RWPE2 (cell line): ENCODE measurements at regions not wholly inside any gene's neighbourhood (a gene's known extent, or its start where the extent isn't known, plus 50 kb on each side); places are given as distances from the start of the nearest gene placed in this dataset.

Experiments
- ATAC-seq: fragments of 200-7000 bp; cut with Tn5 transposase; 3 replicates; pipeline ENCODE4 v1.9.1; 2021; ENCODE audit warnings: low read depth
- DNase-seq: peaks from one replicate; pipeline ENCODE4 v3.0.0-alpha.2; 2020; ENCODE audit warnings: low spot score
- H3K27ac ChIP-seq: fragments of 450-650 bp; 2 replicates; pipeline ENCODE4 v1.5.1; 2017; ENCODE audit warnings: mild to moderate bottlenecking; ENCODE audit not compliant: poor library complexity, severe bottlenecking
- H3K27me3 ChIP-seq: fragments of 250-450 bp; sonication (Bioruptor Pico); 2 replicates; pipeline ENCODE4 v1.5.1; 2021; ENCODE audit warnings: mild to moderate bottlenecking, moderate library complexity; ENCODE audit not compliant: insufficient read depth, poor library complexity, severe bottlenecking
- H3K36me3 ChIP-seq: fragments of 250-450 bp; sonication (Bioruptor Pico); 2 replicates; pipeline ENCODE4 v1.5.1; 2020; ENCODE audit warnings: low read depth, mild to moderate bottlenecking, moderate library complexity
- H3K4me1 ChIP-seq: fragments of 250-450 bp; sonication (Bioruptor Pico); 2 replicates; pipeline ENCODE4 v1.5.1; 2021; ENCODE audit warnings: mild to moderate bottlenecking, moderate library complexity; ENCODE audit not compliant: insufficient read depth, poor library complexity, severe bottlenecking
- H3K4me3 ChIP-seq: fragments of 250-450 bp; sonication (Bioruptor Pico); 2 replicates; pipeline ENCODE4 v1.5.1; 2021; ENCODE audit warnings: mild to moderate bottlenecking, moderate library complexity; ENCODE audit not compliant: severe bottlenecking
- H3K9me3 ChIP-seq: fragments of 250-450 bp; sonication (Bioruptor Pico); 2 replicates; pipeline ENCODE4 v1.5.1; 2021; ENCODE audit warnings: mild to moderate bottlenecking, moderate library complexity; ENCODE audit not compliant: severe bottlenecking
- TF ChIP-seq, protein P1 (sequence below): fragments of 450-650 bp; IDR thresholded peaks from one replicate; pipeline ENCODE4 v1.5.1; 2017; ENCODE audit warnings: mild to moderate bottlenecking, moderate library complexity; ENCODE audit not compliant: poor library complexity, severe bottlenecking

DNA sequence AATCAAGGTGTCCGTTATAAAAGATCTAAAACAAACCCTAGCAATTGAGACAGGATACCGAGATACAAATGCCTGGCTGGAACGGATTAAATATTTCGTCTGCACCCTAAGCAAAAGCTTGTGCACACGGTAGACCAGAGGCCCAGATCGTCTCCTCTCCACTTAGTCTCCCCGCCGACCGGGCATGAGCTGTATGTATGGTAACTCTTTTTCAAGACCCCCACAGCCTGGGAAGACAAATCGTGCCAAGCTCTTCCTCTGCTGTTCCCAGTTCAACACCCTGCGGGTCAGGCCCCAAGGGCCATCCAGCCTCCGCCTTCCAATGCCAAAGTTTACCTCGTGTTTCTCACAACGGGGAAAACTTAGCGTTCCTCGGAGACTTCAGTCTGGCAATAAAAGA is 285.7 kb upstream of the GALNT17 start:
- no peaks in the 10 kb centered on the region for H3K27me3 ChIP-seq
- no peak for ATAC-seq
- no peak overlapping the region for H3K27ac ChIP-seq
- no peaks in the 10 kb centered on the region for H3K4me1 ChIP-seq
- DNase-seq, result no peak
- no peaks in the 10 kb centered on the region for H3K9me3 ChIP-seq
- TF ChIP-seq, protein P1, sequence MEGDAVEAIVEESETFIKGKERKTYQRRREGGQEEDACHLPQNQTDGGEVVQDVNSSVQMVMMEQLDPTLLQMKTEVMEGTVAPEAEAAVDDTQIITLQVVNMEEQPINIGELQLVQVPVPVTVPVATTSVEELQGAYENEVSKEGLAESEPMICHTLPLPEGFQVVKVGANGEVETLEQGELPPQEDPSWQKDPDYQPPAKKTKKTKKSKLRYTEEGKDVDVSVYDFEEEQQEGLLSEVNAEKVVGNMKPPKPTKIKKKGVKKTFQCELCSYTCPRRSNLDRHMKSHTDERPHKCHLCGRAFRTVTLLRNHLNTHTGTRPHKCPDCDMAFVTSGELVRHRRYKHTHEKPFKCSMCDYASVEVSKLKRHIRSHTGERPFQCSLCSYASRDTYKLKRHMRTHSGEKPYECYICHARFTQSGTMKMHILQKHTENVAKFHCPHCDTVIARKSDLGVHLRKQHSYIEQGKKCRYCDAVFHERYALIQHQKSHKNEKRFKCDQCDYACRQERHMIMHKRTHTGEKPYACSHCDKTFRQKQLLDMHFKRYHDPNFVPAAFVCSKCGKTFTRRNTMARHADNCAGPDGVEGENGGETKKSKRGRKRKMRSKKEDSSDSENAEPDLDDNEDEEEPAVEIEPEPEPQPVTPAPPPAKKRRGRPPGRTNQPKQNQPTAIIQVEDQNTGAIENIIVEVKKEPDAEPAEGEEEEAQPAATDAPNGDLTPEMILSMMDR, result no peak
- H3K36me3 ChIP-seq, result no peaks in the 10 kb centered on the region
- H3K4me3 ChIP-seq, result no peak overlapping the region

DNA sequence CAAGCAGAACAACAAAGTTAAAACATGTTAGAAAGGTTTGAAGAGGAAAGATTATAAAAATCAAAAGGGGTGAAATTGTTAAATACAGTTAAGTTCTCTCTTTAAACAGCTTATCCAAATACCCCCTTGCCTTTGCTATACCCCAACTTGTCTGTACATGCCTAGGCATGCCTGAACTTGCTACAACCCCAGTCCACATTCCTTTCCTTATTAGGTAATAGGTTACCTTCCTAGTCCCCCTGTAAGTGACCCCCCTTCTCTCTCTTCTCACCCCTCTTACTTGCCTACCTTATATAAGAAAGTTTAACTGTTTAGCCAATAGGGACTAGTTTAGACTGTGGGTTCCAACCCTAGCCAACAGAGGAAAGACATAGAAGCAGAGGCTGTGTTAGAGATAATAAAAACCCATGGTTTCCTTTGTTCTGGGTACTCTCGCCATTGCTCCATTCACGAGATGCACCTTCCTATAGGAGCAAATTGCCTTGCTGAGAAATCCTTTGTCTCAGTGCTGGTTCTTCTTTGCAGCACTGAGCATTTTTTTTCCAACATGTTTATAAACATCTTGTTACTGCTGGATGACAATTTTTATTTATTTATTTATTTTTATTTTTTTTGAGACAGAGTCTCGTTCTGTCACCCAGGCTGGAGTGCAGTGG is 282.2 kb upstream of the GALNT17 start:
- H3K4me1 ChIP-seq, result no peaks in the 10 kb centered on the region
- H3K9me3 ChIP-seq, result no peaks in the 10 kb centered on the region
- no peaks in the 10 kb centered on the region for H3K36me3 ChIP-seq
- no peak overlapping the region for H3K4me3 ChIP-seq
- TF ChIP-seq, protein P1, result no peak
- no peak overlapping the region for H3K27ac ChIP-seq
- DNase-seq, result no peak
- no peak for ATAC-seq
- no peaks in the 10 kb centered on the region for H3K27me3 ChIP-seq

DNA sequence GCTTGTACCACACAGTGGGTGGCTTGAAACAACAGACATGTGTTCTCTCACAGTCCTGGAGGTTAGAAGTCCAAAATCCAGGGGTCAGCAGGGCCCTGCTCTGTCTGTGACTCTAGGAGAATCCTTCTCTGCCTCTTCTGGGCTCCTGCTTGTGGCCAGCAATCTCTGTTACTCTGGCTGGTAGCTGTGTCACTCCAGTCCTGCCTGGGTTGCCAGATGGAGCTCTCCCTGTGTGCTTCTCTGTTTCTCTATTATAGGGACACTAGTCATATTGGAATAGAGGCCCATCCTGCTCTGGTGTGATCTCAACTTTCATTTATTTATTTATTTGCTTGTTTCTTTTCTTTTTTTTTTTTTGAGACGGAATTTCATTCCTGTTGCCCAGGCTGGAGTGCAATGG is 276.6 kb upstream of the GALNT17 start:
- Histone ChIP-seq H3K4me3 (no peak overlapping the region), H3K27me3 (no peaks in the 10 kb centered on the region), H3K9me3 (no peaks in the 10 kb centered on the region), H3K27ac (no peak overlapping the region), H3K36me3 (no peaks in the 10 kb centered on the region), H3K4me1 (no peaks in the 10 kb centered on the region)
- DNase-seq, result no peak
- TF ChIP-seq, protein P1, result no peak
- no peak for ATAC-seq

DNA sequence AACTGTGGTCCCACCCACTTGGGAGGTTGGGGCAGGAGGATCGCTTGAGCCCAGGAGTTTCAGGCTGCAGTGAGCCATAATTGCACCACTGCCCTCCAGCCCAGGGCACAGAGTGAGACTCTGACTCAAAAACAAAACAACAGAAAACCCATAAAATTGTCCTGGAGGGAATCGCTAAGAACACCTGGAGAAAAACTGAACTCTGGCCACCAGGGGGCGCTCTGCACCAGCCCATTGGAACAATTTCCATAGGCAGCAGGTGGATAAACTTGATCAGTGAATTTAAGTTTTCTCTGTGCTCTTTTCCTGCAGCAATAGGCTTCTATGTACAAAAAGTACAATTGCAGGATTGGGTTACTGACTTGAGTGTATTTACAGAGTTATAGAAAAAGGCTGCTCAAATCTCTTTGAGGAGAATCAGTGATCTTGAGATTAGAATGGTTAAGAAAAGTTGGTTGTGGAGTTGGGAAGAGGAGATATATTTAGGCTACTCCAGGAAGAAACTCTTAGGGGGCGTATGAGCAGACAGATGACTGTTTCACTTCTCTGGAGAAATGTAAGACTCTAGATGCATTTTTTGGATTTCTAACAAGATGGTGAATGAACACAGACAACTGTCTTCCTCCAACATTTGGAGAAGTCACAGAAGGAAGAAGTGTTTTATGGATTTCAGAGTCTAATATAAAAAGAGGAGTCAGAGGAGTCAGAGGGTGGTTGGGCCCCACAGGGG is 274.9 kb upstream of the GALNT17 start:
- no peaks in the 10 kb centered on the region for H3K36me3 ChIP-seq
- H3K27me3 ChIP-seq, result no peaks in the 10 kb centered on the region
- TF ChIP-seq, protein P1, result peak; percentile 83
- H3K4me1 ChIP-seq, result no peaks in the 10 kb centered on the region
- H3K27ac ChIP-seq, result no peak overlapping the region
- DNase-seq (no peak), ATAC-seq (peak; percentile 53; the same call in 2 of the 3 replicates)
- no peak overlapping the region for H3K4me3 ChIP-seq
- no peaks in the 10 kb centered on the region for H3K9me3 ChIP-seq
